ENCODE measurements at regions not wholly inside any gene's neighbourhood (a gene's known extent, or its start where the extent isn't known, plus 50 kb on each side); places are given as distances from the start of the nearest gene placed in this dataset.

DNA sequence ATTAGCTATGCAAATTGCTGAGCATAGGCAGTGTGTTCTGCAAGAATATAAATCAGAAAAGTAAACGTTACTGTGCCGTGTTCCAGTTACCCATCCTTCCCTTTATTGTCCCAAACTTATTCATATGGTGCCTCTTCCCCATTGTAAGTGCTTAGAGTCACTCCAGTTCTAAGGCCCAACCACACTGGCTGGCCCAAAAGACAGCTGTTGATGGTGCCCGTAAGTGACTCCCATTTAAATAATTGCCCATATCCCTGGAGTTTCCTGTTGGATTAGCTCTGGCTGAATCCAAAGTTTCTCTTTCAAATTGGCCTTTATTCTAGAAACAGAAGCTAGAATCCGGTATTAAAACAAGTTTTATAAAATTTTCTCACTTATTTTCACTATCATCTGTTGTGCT is 400.1 kb upstream of the DDHD1 start:
- intact Hi-C loops (cut with micrococcal nuclease), result no loop called here
- no TSS peak for BruUV-seq (replicated peaks)
- no peak for TF ChIP-seq CTCF (conservative IDR thresholded peaks at IDR 0.05; ENCODE audit: low read depth, low read length)
- TF ChIP-seq EZH2 (IDR thresholded peaks at IDR 0.05; ENCODE audit: low read length, unreplicated experiment), result no peak
- TF ChIP-seq EZH2phosphoT487 (IDR thresholded peaks at IDR 0.05; ENCODE audit: borderline replicate concordance, low read length), result no peak
- CTCF ChIA-PET, result no interaction called here
- no peak overlapping the region for H3K4me2 ChIP-seq (ENCODE audit: low read length)
- H3F3A ChIP-seq (ENCODE audit: low read length, unreplicated experiment), result no peaks in the 10 kb centered on the region
- H3K36me3 ChIP-seq (ENCODE audit: low read depth, low read length), result no peaks in the 10 kb centered on the region
- no peaks in the 10 kb centered on the region for H4K20me1 ChIP-seq (ENCODE audit: low read length)
- H2AFZ ChIP-seq (ENCODE audit: low read length), result no peak overlapping the region
- H3K27me3 ChIP-seq (ENCODE audit: low read length), result no peaks in the 10 kb centered on the region
- H3K79me2 ChIP-seq (ENCODE audit: low read length), result no peaks in the 10 kb centered on the region
- H3K27ac ChIP-seq (ENCODE audit: low read length), result no peak overlapping the region
- POLR2A ChIA-PET (ENCODE audit: unreplicated experiment), result no interaction called here
- no peaks in the 10 kb centered on the region for H3K4me1 ChIP-seq (ENCODE audit: insufficient read depth, low read length)
- ATAC-seq (no peak), DNase-seq (no peak)
- H3K9me3 ChIP-seq (ENCODE audit: low read length), result no peaks in the 10 kb centered on the region
- H3K9me2 ChIP-seq (replicated peaks; ENCODE audit: low read length), result no peaks in the 10 kb centered on the region
- no peak overlapping the region for H3K9ac ChIP-seq (ENCODE audit: low read length)
- H3K4me3 ChIP-seq (ENCODE audit: low read length), result no peak overlapping the region

DNA sequence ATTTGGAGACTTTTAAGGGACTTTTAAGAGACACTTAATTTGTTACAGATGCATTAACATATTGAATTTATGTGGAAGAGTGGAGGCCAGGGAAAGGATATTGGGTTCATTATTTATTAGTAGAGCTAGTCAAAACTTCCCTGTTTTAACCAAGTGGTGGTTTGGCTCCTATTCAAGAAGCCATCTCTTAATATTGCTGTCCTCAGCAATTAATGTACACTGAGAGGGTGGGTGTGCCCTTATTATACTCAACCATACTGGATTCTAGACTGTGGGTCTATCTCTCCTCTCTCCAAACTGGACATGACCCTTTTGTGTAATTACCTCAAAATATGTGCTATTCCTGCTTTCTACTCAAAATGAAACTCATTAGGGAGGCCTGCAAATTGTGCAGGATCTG is 398.7 kb upstream of the DDHD1 start:
- Histone ChIP-seq H3K27ac (ENCODE audit: low read length) (no peak overlapping the region), H3K9me3 (ENCODE audit: low read length) (no peaks in the 10 kb centered on the region), H3F3A (ENCODE audit: low read length, unreplicated experiment) (no peaks in the 10 kb centered on the region), H3K79me2 (ENCODE audit: low read length) (no peaks in the 10 kb centered on the region), H3K36me3 (ENCODE audit: low read depth, low read length) (no peaks in the 10 kb centered on the region), H3K4me2 (ENCODE audit: low read length) (no peak overlapping the region), H3K9me2 (replicated peaks; ENCODE audit: low read length) (no peaks in the 10 kb centered on the region), H3K9ac (ENCODE audit: low read length) (no peak overlapping the region), H2AFZ (ENCODE audit: low read length) (no peak overlapping the region), H3K4me1 (ENCODE audit: insufficient read depth, low read length) (no peaks in the 10 kb centered on the region), H4K20me1 (ENCODE audit: low read length) (no peaks in the 10 kb centered on the region), H3K27me3 (ENCODE audit: low read length) (no peaks in the 10 kb centered on the region), H3K4me3 (ENCODE audit: low read length) (no peak overlapping the region)
- ATAC-seq (no peak), DNase-seq (no peak)
- ChIA-PET POLR2A (ENCODE audit: unreplicated experiment) (no interaction called here), CTCF (no interaction called here)
- intact Hi-C loops (cut with micrococcal nuclease), result no loop called here
- no peak for TF ChIP-seq EZH2phosphoT487 (IDR thresholded peaks at IDR 0.05; ENCODE audit: borderline replicate concordance, low read length)
- TF ChIP-seq EZH2 (IDR thresholded peaks at IDR 0.05; ENCODE audit: low read length, unreplicated experiment), result no peak
- TF ChIP-seq CTCF (conservative IDR thresholded peaks at IDR 0.05; ENCODE audit: low read depth, low read length), result no peak
- BruUV-seq (replicated peaks), result no TSS peak

DNA sequence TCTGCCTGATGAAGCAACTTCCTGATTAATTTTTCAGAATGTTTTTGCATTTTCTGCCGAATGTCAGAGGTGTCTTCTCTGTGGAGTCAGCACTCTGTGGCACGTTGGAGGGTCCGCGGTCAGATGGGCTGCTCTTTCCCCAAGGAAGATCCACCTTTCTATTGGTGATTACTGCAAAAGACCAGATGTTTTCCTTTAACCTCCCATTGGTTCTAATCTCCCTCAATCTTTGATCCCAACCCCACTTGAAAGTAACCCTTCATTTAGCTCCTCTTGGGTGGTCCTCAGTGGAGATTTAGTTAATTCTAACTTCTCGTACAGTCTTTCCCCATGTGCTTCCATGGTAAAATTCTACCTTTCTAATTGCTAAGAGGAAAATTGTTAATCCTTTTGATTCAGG is 397.7 kb upstream of the DDHD1 start:
- no TSS peak for BruUV-seq (replicated peaks)
- POLR2A ChIA-PET (ENCODE audit: unreplicated experiment), result no interaction called here

More for the DNA sequence above, 397.7 kb upstream of the DDHD1 start:
- DNase-seq (no peak), ATAC-seq (no peak)
- H3K4me1 ChIP-seq (ENCODE audit: insufficient read depth, low read length), result no peaks in the 10 kb centered on the region
- CTCF ChIA-PET, result no interaction called here
- H3K9me2 ChIP-seq (replicated peaks; ENCODE audit: low read length), result no peaks in the 10 kb centered on the region
- TF ChIP-seq CTCF (conservative IDR thresholded peaks at IDR 0.05; ENCODE audit: low read depth, low read length) (no peak), EZH2phosphoT487 (IDR thresholded peaks at IDR 0.05; ENCODE audit: borderline replicate concordance, low read length) (no peak), EZH2 (IDR thresholded peaks at IDR 0.05; ENCODE audit: low read length, unreplicated experiment) (no peak)
- no peaks in the 10 kb centered on the region for H4K20me1 ChIP-seq (ENCODE audit: low read length)
- H3K36me3 ChIP-seq (ENCODE audit: low read depth, low read length), result no peaks in the 10 kb centered on the region
- H3K79me2 ChIP-seq (ENCODE audit: low read length), result no peaks in the 10 kb centered on the region
- no peaks in the 10 kb centered on the region for H3K9me3 ChIP-seq (ENCODE audit: low read length)
- no peak overlapping the region for H3K4me3 ChIP-seq (ENCODE audit: low read length)
- intact Hi-C loops (cut with micrococcal nuclease), result no loop called here
- no peaks in the 10 kb centered on the region for H3K27me3 ChIP-seq (ENCODE audit: low read length)
- no peaks in the 10 kb centered on the region for H3F3A ChIP-seq (ENCODE audit: low read length, unreplicated experiment)
- H2AFZ ChIP-seq (ENCODE audit: low read length), result no peak overlapping the region
- no peak overlapping the region for H3K27ac ChIP-seq (ENCODE audit: low read length)
- H3K4me2 ChIP-seq (ENCODE audit: low read length), result no peak overlapping the region
- no peak overlapping the region for H3K9ac ChIP-seq (ENCODE audit: low read length)

All from PC-3 (cell line).